ENCODE measurements at regions not wholly inside any gene's neighbourhood (a gene's known extent, or its start where the extent isn't known, plus 50 kb on each side); places are given as distances from the start of the nearest gene placed in this dataset.

DNA sequence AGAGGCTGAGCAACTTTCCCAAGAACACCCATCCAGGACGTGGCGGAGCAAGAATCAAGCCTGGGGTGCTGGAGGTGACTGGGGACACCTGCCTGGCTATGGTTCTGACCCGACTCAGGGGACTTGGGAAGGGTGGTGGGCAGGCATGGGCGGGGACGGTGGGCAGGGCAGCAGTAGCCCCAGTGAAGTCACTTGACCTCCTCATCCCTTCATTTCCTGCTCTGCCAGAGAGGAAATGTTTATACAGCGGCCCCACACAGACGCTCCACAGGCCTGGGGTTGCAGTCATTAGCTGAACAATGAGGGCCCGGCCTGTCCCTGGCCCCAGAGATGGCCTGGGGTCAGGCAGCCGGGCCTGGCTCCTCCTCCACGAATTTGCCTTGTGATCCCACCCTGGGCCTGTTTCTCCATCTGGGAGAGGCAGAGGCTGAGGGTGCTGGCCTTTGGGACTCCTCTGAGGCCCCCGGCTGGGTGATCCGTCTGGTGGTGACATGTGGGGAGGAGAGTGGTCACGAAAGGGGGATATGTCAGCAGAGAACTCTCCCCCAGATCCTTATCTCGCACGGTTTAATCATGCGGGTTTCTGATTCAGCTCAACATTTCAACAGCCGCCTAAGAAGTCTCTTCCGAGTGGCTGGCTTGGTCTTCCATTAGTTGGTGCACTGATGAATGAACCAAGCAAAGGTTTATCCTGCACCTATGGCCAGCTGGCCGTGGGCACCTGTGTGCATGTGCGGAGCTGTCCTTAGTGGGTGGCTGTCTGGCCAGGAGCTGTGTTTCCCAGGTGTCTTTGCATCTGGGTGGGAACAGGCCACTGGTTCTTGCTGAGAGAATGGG is 175.9 kb downstream of the IRF8 start:
- TF ChIP-seq, protein P1, sequence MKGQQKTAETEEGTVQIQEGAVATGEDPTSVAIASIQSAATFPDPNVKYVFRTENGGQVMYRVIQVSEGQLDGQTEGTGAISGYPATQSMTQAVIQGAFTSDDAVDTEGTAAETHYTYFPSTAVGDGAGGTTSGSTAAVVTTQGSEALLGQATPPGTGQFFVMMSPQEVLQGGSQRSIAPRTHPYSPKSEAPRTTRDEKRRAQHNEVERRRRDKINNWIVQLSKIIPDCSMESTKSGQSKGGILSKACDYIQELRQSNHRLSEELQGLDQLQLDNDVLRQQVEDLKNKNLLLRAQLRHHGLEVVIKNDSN (IDR thresholded peaks at IDR 0.05) = no peak
- TF ChIP-seq CEBPB (IDR thresholded peaks at IDR 0.05) = no peak
- TF ChIP-seq NFIC (IDR thresholded peaks at IDR 0.05) = no peak
- no peak for TF ChIP-seq REST (IDR thresholded peaks at IDR 0.05; ENCODE audit: low read depth)
- no peak for TF ChIP-seq RAD21 (IDR thresholded peaks at IDR 0.05; ENCODE audit: low read depth)
- TF ChIP-seq FOXM1 (IDR thresholded peaks at IDR 0.05; ENCODE audit: borderline replicate concordance, low read depth) = no peak
- TF ChIP-seq EGR1 (IDR thresholded peaks at IDR 0.05) = no peak
- no peak for TF ChIP-seq EP300 (IDR thresholded peaks at IDR 0.05; ENCODE audit: borderline replicate concordance)
- no peak for TF ChIP-seq CREB1 (IDR thresholded peaks at IDR 0.05; ENCODE audit: low read depth)
- TF ChIP-seq YY1 (IDR thresholded peaks at IDR 0.05; ENCODE audit: low read depth) = no peak
- TF ChIP-seq TCF12 (IDR thresholded peaks at IDR 0.05; ENCODE audit: low read depth) = no peak
- no peak for TF ChIP-seq TAF1 (IDR thresholded peaks at IDR 0.05; ENCODE audit: low read depth)
- TF ChIP-seq, protein P2, sequence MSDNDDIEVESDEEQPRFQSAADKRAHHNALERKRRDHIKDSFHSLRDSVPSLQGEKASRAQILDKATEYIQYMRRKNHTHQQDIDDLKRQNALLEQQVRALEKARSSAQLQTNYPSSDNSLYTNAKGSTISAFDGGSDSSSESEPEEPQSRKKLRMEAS (IDR thresholded peaks at IDR 0.05) = no peak
- no peak for TF ChIP-seq TEAD4 (IDR thresholded peaks at IDR 0.05)
- TF ChIP-seq ZBTB7A (IDR thresholded peaks at IDR 0.05; ENCODE audit: low read depth) = no peak

DNA sequence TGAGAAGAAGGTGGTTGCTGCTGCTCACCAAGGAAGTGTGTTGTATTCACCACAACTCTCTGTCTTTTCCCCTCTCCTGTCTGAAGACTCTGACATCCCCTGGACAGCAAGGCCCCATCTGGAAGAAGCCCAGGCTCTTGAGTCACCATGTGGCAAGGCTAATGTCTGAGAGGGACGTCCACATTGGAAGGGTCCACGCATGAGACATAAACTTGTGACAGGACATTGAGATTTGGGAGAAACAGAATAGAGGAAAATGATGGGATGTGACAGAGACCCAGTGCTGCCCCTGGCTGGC is 176.5 kb downstream of the IRF8 start:
- TF ChIP-seq CREB1 (IDR thresholded peaks at IDR 0.05; ENCODE audit: low read depth) (no peak), ZBTB7A (IDR thresholded peaks at IDR 0.05; ENCODE audit: low read depth) (no peak), TCF12 (IDR thresholded peaks at IDR 0.05; ENCODE audit: low read depth) (no peak), RAD21 (IDR thresholded peaks at IDR 0.05; ENCODE audit: low read depth) (no peak), NFIC (IDR thresholded peaks at IDR 0.05) (no peak), YY1 (IDR thresholded peaks at IDR 0.05; ENCODE audit: low read depth) (no peak), TAF1 (IDR thresholded peaks at IDR 0.05; ENCODE audit: low read depth) (no peak), TEAD4 (IDR thresholded peaks at IDR 0.05) (no peak)
- TF ChIP-seq, protein P1 (IDR thresholded peaks at IDR 0.05) = no peak

DNA sequence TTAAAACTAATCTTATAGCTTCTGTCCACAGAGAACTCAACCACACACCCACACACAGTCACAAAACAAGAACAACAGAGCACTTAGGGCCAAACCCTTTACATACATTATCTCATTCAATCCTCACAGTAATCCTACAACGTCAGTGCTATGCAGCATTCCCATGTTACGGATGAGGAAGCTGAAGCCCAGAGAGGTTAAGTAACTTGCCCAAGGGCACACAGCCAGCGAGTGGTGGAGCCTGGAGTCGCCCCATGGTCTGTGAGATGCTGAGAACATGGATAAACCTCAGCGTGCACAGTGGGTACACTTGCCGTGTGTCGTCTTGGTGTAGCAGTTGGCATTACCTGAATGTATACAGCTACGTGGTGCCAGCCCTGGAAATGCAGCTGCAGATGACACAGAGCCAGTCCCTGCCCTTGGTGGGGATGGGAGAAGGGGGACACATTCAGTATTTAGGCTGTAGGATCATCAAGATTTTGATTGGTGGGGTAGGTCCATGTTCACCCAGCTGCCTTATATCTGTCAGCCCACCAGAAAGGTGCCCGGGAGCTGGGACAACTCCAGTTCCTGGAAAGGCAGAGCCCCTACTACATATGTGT is 177.0 kb downstream of the IRF8 start:
- TF ChIP-seq TCF12 (IDR thresholded peaks at IDR 0.05; ENCODE audit: low read depth) = no peak
- TF ChIP-seq TAF1 (IDR thresholded peaks at IDR 0.05; ENCODE audit: low read depth) = no peak
- no peak for TF ChIP-seq YY1 (IDR thresholded peaks at IDR 0.05; ENCODE audit: low read depth)
- TF ChIP-seq, protein P2 (IDR thresholded peaks at IDR 0.05) = no peak
- no peak for TF ChIP-seq EGR1 (IDR thresholded peaks at IDR 0.05)
- no peak for TF ChIP-seq REST (IDR thresholded peaks at IDR 0.05; ENCODE audit: low read depth)
- TF ChIP-seq, protein P1 (IDR thresholded peaks at IDR 0.05) = no peak
- TF ChIP-seq NFIC (IDR thresholded peaks at IDR 0.05) = no peak
- TF ChIP-seq CREB1 (IDR thresholded peaks at IDR 0.05; ENCODE audit: low read depth) = no peak

DNA sequence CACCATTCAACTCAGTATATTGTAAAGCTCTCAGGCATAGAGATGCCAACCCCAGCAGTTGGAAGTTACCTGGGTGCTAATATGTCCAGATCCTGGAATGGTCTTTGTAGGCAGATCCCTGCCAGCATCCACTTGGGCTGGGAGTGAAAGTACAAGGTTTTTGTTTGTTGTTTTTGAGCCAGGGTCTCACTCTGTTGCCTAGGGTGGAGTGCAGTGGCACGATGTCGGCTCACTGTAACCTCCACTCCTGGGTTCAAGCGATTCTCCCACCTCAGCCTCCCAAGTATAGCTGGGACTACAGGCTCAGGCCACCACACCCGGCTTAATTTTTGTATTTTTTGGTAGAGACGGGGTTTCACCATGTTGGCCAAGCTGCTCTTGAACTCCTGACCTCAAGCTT is 177.6 kb downstream of the IRF8 start:
- TF ChIP-seq TCF12 (IDR thresholded peaks at IDR 0.05; ENCODE audit: low read depth) (no peak), EP300 (IDR thresholded peaks at IDR 0.05; ENCODE audit: borderline replicate concordance) (no peak), YY1 (IDR thresholded peaks at IDR 0.05; ENCODE audit: low read depth) (no peak), CREB1 (IDR thresholded peaks at IDR 0.05; ENCODE audit: low read depth) (no peak), FOXM1 (IDR thresholded peaks at IDR 0.05; ENCODE audit: borderline replicate concordance, low read depth) (no peak), REST (IDR thresholded peaks at IDR 0.05; ENCODE audit: low read depth) (no peak), CEBPB (IDR thresholded peaks at IDR 0.05) (no peak), ZBTB7A (IDR thresholded peaks at IDR 0.05; ENCODE audit: low read depth) (no peak), NFIC (IDR thresholded peaks at IDR 0.05) (no peak)
- TF ChIP-seq, protein P2 (IDR thresholded peaks at IDR 0.05) = no peak
- TF ChIP-seq, protein P1 (IDR thresholded peaks at IDR 0.05) = no peak

All from Ishikawa (cell line).